ENCODE measurements at regions not wholly inside any gene's neighbourhood (a gene's known extent, or its start where the extent isn't known, plus 50 kb on each side); places are given as distances from the start of the nearest gene placed in this dataset.
"Not testable (repeated sequence)": the region's sequence is repeated elsewhere in the genome, so short reads cannot be mapped to it uniquely, and the experiment has no call there.

DNA sequence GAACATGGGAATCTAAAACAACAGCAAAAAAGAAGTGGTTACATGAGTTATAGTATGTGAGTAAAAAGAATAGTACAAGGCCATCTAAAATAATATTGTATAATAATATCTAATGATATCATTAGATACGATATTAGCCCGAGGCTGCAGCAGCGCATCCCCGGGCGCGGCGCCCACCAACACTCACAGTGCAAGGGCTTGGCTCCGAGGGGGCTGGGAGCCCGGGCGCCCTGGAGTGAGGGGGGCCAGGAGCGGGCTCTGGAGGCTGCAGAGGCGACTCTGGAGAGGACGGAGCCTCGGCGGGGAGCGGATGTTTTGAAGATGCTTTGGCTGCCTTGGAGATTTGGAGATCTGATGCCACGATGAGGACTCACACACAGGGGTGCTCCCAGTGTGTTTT, 68.1 kb upstream of the TMEM252 start:
- Histone ChIP-seq H3K9me3 (no peaks in the 10 kb centered on the region), H3K4me1 (ENCODE audit: low read depth) (peaks cover 12% of the 10 kb centered on the region), H3K4me3 (no peak overlapping the region), H3K36me3 (ENCODE audit: low read depth) (no peaks in the 10 kb centered on the region)
- TF ChIP-seq, protein P1, sequence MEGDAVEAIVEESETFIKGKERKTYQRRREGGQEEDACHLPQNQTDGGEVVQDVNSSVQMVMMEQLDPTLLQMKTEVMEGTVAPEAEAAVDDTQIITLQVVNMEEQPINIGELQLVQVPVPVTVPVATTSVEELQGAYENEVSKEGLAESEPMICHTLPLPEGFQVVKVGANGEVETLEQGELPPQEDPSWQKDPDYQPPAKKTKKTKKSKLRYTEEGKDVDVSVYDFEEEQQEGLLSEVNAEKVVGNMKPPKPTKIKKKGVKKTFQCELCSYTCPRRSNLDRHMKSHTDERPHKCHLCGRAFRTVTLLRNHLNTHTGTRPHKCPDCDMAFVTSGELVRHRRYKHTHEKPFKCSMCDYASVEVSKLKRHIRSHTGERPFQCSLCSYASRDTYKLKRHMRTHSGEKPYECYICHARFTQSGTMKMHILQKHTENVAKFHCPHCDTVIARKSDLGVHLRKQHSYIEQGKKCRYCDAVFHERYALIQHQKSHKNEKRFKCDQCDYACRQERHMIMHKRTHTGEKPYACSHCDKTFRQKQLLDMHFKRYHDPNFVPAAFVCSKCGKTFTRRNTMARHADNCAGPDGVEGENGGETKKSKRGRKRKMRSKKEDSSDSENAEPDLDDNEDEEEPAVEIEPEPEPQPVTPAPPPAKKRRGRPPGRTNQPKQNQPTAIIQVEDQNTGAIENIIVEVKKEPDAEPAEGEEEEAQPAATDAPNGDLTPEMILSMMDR (IDR thresholded peaks at IDR 0.05): no peak
- ATAC-seq (no peak), DNase-seq (no peak)
- intact Hi-C loops (cut with DNase I, micrococcal nuclease): loop anchor here in 1 of 2 donors (10.0 kb wide), 1 partner anchor 416 kb away; no protein-coding TSS in a partner anchor

DNA sequence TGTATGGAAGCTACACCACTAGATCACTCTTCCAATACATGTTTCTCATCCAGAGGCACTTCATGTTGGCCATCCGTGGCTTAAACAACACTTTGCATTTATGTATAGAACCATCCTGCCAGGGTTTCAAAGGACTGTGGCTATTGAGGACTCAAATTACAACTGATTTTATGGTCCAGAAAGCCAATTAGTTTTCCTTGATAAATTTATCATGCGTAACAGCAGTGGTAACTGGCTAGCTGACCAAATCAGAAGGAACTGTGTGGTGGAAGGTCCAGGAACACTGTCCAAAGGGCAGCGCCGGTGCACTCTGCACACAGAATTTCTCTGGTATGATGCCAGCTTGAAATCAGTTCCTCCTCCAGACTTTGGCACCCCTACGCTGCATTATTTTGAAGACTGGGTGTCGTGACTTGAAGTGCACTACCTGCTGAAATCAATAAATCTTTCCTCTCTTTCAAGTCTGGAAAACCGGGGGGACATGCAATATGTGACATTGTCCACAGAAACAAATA, 69.3 kb upstream of the TMEM252 start:
- TF ChIP-seq, protein P1 (IDR thresholded peaks at IDR 0.05): no peak
- DNase-seq (peak in 2 of 3 donors; percentile 28 to 48), ATAC-seq (peak; percentile 71)
- Histone ChIP-seq H3K9me3 (no peaks in the 10 kb centered on the region), H3K36me3 (ENCODE audit: low read depth) (no peaks in the 10 kb centered on the region), H3K4me1 (ENCODE audit: low read depth) (peaks cover 12% of the 10 kb centered on the region), H3K4me3 (no peak overlapping the region)
- intact Hi-C loops (cut with DNase I, micrococcal nuclease): loop anchor here in 1 of 2 donors (10.0 kb wide), 1 partner anchor 415 kb away; no protein-coding TSS in a partner anchor

DNA sequence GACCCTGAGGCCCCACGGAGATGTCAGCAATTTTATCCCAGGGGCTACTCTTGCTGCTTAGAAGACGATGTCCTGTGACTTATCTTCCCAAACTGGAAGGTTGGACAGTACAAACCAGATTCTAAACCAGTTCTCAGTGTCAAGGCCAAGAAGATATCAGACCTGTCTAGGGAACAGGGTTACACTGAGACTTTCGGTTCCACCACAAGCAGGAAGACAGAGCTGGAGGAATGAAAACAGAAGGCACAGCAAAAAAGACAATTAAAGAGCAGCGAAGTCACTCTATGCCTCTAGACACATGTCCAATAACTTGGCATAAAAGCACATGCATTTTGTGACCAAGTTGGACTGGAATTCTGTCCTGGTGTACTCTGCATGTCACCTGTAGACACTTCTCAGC, 73.4 kb upstream of the TMEM252 start:
- no peak for ATAC-seq
- no peak for DNase-seq
- peaks cover 12% of the 10 kb centered on the region for H3K4me1 ChIP-seq (ENCODE audit: low read depth)
- no peaks in the 10 kb centered on the region for H3K9me3 ChIP-seq
- TF ChIP-seq, protein P1 (IDR thresholded peaks at IDR 0.05): no peak
- intact Hi-C loops (cut with DNase I, micrococcal nuclease): no loop called here
- no peaks in the 10 kb centered on the region for H3K36me3 ChIP-seq (ENCODE audit: low read depth)
- no peak overlapping the region for H3K4me3 ChIP-seq

DNA sequence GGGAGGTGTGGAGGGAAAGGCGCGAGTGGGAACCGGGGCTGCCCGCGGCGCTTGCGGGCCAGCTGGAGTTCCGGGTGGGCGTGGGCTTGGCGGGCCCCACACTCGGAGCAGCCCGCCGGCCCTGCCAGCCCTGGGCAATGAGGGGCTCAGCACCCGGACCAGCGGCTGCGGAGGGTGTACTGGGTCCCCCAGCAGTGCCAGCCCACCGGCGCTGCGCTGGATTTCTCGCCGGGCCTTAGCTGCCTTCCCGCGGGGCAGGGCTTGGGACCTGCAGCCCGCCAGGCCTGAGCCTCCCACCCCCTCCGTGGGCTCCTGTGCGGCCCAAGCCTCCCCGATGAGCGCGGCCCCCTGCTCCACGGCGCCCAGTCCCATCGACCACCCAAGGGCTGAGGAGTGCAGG, 76.3 kb upstream of the TMEM252 start:
- intact Hi-C loops (cut with DNase I, micrococcal nuclease); H3K4me3 ChIP-seq; DNase-seq; H3K9me3 ChIP-seq; H3K36me3 ChIP-seq (ENCODE audit: low read depth); ATAC-seq; H3K4me1 ChIP-seq (ENCODE audit: low read depth): not testable (repeated sequence)

DNA sequence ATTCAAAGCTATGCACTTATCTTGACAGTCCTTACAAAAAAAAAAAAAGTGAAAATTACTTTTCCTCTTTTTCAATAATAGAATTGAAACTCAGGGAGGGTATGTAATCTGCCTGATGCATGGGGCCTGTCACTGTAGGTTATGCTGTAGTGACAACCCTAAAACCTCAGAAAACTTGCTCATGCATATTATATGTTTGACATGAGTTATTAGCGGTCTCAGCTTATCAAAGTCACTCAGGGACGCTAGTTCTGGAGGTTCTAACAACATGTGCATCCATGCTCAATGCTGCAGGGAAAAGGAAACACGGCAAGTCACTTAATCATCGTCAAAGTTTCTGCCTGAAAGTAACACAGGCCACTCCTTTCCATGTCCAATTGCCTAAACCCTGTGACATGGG, 78.4 kb upstream of the TMEM252 start:
- TF ChIP-seq, protein P1 (IDR thresholded peaks at IDR 0.05): no peak
- intact Hi-C loops (cut with DNase I, micrococcal nuclease): no loop called here
- ATAC-seq (no peak), DNase-seq (no peak)
- H3K36me3 ChIP-seq (ENCODE audit: low read depth): no peaks in the 10 kb centered on the region
- no peaks in the 10 kb centered on the region for H3K4me1 ChIP-seq (ENCODE audit: low read depth)
- H3K9me3 ChIP-seq: no peaks in the 10 kb centered on the region
- H3K4me3 ChIP-seq: no peak overlapping the region

DNA sequence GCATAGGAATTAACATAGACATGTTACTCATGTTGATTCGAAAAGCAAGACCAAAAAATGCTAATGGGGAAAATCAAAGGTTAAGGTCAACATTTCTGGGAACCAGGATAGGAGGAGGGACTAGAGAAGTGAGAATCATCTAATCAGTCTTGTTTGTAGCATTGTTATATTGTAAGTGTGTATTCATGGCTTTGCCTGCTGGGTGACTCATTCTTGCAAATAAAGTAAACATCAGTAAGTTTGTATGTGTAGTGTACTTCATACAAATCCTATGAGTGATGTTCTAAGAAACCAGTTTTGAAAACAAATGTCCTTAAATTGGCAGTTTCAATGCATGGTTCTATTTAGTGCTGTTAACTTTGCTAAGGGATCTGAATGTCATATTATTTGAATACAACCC, 79.0 kb upstream of the TMEM252 start:
- H3K4me1 ChIP-seq (ENCODE audit: low read depth): no peaks in the 10 kb centered on the region
- TF ChIP-seq, protein P1 (IDR thresholded peaks at IDR 0.05): no peak
- ATAC-seq: peak; percentile 50
- no peak for DNase-seq
- H3K9me3 ChIP-seq: no peaks in the 10 kb centered on the region
- H3K4me3 ChIP-seq: no peak overlapping the region
- H3K36me3 ChIP-seq (ENCODE audit: low read depth): no peaks in the 10 kb centered on the region
- intact Hi-C loops (cut with DNase I, micrococcal nuclease): no loop called here

Measured in mucosa of descending colon (tissue), 3 donors.